ENCODE measurements at regions not wholly inside any gene's neighbourhood (a gene's known extent, or its start where the extent isn't known, plus 50 kb on each side); places are given as distances from the start of the nearest gene placed in this dataset.
"Not testable (repeated sequence)": the region's sequence is repeated elsewhere in the genome, so short reads cannot be mapped to it uniquely, and the experiment has no call there.

DNA sequence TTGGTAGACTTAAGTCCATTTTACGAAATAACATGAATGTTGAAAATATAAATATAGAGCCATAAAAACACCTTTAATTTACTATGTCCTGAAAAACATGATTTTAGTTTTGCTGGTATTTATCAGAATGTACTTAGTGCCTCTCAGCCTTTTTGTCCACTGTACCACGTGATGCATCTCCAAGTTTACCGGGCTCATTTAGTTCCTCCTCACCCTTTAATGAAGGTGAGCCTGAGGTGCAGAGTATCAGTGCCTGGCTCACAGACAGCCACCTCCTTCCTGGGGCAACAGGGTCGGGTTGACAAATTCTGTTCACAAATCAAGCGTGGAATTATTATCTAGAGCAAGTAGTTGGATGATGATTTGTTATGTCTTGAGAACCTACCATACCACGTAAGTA is 420.5 kb upstream of the MEIS1 start:
- DNase-seq = no peak

DNA sequence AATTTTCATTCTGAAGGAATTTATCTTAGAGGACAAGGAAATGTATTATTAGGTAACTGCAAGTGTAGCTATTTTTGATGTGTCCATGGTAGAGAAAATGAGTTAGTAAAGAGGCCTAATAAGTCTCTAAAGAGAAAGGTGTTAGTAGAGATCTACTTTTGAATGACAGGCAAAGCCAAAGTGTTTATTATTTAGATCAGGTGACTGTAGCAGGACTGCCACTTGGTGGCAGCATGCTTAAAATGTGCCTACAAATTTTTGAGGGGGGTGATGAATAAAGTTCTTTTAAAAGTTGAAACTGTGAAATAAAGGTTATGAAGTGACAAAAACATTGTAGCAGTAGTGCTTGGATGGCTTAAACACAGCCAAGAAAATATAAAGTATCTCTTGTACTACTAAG is 421.5 kb upstream of the MEIS1 start:
- peak; percentile 16 for DNase-seq

GRCh38 chr2:66003931-66004330 is 431.0 kb upstream of the MEIS1 start:
- DNase-seq = no peak

DNA sequence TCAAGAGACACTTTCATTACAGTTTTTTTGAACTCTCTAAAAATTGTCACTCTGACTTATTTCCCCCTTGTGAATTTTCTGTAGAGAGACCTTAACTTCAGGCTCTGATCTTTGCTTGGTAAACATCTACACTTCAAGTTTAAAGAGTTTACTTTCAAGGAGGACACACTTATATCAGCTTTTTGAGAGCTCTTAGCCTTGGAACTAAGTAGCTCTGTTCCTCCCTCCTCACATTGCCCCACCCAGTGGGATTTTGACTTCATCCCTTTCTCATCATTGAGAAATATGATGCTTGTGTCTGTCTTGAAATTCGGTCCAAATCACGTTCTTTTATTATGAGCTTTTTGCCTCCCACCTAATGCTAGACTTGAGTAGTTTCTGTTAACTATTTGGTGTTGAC is 433.4 kb upstream of the MEIS1 start:
- no peak for DNase-seq

DNA sequence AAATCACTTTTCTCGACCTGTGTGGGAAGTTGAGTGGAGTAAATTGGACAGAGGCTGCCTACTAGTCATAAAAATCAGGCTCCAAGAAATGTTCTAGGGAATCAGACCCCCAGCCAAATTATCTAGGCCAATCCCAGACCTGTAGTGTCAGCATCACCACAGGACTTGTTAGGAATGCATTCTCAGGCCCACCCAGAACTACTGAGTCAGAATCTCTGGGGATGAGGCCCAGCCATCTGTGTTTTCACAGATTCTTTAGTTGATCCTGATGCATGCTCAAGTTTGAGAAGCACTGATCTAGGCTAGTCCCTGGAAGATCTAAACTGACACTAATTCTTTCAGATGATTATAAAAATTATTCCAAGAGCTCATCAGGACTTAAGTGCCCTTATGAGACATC is 434.0 kb upstream of the MEIS1 start:
- no peak for DNase-seq

GRCh38 chr2:65999796-66000195 is 435.1 kb upstream of the MEIS1 start:
- no peak for DNase-seq

GRCh38 chr2:65999103-65999502 is 435.8 kb upstream of the MEIS1 start:
- DNase-seq = no peak

DNA sequence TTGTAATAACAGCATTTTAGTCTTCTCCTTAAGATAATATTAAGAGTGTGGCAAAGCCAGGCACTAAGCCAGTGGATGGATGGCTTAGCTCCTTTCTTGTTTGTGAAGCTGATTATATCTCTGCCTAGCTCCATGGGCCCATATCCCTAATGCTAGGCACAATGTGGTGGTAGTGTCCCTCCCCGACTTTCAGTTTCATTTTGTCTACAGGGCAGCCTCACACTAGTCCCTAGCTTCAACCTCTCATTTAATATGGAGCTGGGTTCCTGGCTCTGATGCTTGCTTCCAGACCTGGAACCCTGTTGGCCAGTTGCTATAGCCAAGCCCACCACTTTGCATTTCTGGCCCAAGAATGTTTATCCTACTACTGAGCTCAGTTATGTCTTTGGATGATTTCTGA is 437.0 kb upstream of the MEIS1 start:
- no peak for DNase-seq

DNA sequence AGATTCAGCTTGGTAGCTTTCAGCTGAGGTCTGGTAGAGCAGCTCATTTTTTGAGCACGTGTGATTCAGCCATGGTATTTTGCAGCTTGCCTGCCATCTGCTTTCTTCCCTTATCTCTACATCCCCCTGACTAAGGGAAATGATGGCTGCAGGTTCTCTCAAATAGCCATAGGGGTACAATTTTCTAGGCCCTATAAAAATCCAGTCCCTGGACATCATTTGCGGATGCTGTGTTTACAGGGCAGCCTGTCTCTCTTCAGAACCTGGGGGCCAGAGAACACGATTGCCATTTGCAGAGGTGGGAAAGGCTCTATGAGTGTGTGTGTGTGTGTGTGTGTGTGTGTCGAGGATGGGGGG is 442.7 kb upstream of the MEIS1 start:
- DNase-seq = no peak

- peak; percentile 74 for DNase-seq
These were observed 443.3 kb upstream of the MEIS1 start for GRCh38 chr2:65991381-65992197.

GRCh38 chr2:65985986-65986385 is 448.9 kb upstream of the MEIS1 start:
- no peak for DNase-seq

- DNase-seq = no peak
These were observed 454.4 kb upstream of the MEIS1 start for GRCh38 chr2:65980531-65980930.

GRCh38 chr2:65979446-65979845 is 455.5 kb upstream of the MEIS1 start:
- DNase-seq = no peak

DNA sequence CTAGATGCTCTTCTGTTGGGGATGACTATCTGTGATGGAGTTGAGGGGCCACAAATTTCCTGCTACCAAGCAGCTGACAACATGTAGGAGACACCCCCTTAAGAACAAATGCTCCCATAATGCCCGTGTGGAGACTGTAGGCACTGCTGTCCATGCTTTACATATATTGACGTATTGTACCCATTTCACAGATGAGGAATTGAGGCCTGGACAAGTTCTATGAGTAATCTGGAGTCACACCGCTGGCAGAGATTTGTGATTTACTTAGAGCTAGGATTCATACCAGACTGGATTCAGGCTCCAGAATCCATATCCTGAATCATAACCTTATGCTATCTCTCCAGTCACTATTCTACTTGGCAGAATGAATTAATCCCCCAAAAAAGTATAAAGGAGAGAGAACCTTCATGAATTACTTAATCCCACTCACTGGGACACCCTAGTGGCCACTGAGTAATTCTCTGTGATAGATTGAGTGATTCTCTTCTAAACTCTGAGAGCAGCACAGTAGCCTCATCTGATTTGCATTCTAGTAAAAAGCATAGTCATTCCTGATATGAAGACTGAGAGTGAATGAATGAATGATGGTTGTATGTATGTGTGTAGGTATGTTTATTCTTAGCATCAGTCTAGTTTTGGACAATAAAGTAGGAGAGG is 460.7 kb upstream of the MEIS1 start:
- no peak for DNase-seq

GRCh38 chr2:65969161-65969560 is 465.8 kb upstream of the MEIS1 start:
- DNase-seq = no peak

DNA sequence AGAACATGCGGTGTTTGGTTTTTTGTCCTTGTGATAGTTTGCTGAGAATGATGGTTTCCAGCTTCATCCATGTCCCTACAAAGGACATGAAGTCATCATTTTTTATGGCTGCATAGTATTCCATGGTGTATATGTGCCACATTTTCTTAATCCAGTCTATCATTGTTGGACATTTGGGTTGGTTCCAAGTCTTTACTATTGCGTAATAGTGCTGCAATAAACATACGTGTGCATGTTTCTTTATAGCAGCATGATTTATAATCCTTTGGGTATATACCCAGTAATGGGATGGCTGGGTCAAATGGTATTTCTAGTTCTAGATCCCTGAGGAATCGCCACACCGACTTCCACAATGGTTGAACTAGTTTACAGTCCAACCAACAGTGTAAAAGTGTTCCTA is 471.6 kb upstream of the MEIS1 start:
- not testable (repeated sequence) for DNase-seq

GRCh38 chr2:65960953-65961352 is 474.0 kb upstream of the MEIS1 start:
- no peak for DNase-seq

GRCh38 chr2:65957886-65958285 is 477.0 kb upstream of the MEIS1 start:
- no peak for DNase-seq

GRCh38 chr2:65957454-65957853 is 477.5 kb upstream of the MEIS1 start:
- no peak for DNase-seq

GRCh38 chr2:65955259-65955658 is 479.7 kb upstream of the MEIS1 start:
- no peak for DNase-seq

- DNase-seq = no peak
These were observed 481.8 kb upstream of the MEIS1 start for GRCh38 chr2:65952966-65953761.

DNA sequence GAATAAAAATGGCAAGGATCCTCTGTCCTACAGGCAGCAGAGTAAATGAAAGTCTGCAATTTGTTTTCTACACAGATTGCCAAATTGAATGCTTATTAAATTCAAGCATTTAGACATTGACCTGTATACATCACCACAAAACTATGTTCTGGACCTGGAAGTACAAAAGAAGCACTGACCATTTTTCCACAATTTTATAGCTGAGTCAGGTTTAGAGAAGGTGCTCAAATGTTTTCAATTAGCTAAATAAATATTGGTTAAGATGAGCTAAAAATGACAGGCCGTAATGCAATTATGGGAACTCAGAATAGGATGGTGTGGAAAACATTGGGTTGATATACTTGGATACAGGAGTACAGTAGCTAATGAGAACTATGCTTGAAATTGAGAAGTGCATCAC is 490.7 kb upstream of the MEIS1 start:
- DNase-seq = no peak

DNA sequence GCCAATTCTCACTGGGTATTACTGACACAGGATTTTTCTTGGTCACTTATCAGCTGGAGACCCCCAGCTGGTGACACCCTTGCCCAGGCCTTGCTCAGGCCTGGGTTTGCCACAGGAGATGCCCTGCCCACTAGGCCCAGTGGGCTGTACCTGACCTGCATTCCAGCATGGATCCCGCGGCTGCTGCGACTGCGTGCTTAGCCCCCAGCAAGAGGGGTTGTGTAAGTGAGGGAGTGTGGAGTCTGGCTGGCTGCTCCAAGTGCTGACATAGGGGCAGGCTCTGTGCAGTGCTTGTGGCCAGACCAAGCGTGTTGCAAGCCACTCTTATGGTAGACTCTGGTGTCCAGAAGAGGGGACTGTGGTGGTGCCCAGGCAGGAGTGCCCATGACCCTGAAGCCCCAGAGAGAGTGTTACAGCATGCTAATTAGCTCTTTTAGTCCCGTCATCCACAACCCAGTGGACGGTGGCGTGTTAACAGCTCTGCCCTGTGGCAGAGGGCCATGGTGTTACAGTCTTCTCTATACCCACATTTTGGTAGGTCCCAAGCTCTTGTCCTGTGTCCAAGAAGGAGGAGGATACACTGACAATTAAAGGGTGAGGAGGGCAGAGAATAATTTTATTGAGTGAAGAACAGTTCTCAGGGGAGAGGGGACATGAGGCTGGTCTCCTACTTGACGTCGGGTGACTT is 491.7 kb upstream of the MEIS1 start:
- no peak for DNase-seq

All from SHP77 treated with DMSO at 0.1 percent for 48 hours (cell line).